Mesenchymal stem cell (in vitro differentiated cells and primary cell): ENCODE measurements at regions not wholly inside any gene's neighbourhood (a gene's known extent, or its start where the extent isn't known, plus 50 kb on each side); places are given as distances from the start of the nearest gene placed in this dataset.
"Not testable (repeated sequence)": the region's sequence is repeated elsewhere in the genome, so short reads cannot be mapped to it uniquely, and the experiment has no call there.

ENCODE experiments used
- DNase-seq: peaks from one replicate; pipeline ENCODE4 v3.0.0-alpha.2; 2013
- H2AFZ ChIP-seq: one replicate; pipeline ENCODE4 v1.6.1; 2013; ENCODE audit warnings: low read depth, mild to moderate bottlenecking, control low read depth, inconsistent platforms, low read length, moderate library complexity
- H2AK5ac ChIP-seq: 2 replicates; pipeline ENCODE4 v1.6.1; 2013; ENCODE audit warnings: low read length, moderate library complexity, mild to moderate bottlenecking, inconsistent platforms; ENCODE audit not compliant: severe bottlenecking
- H2BK120ac ChIP-seq: one replicate; pipeline ENCODE4 v1.6.1; 2013; ENCODE audit warnings: low read depth, mild to moderate bottlenecking, inconsistent platforms, low read length, moderate library complexity
- H2BK12ac ChIP-seq, 2 experiments: one replicate each; pipeline ENCODE4 v1.6.1; 2013; ENCODE audit warnings: inconsistent platforms in 2 of 2, low read length in 2 of 2, mild to moderate bottlenecking in 2 of 2, moderate library complexity in 2 of 2, control low read depth in 1 of 2
- H2BK15ac ChIP-seq: one replicate; pipeline ENCODE4 v1.6.1; 2013; ENCODE audit warnings: mild to moderate bottlenecking, low read depth, inconsistent platforms; ENCODE audit not compliant: poor library complexity, severe bottlenecking
- H2BK5ac ChIP-seq: 2 replicates; pipeline ENCODE4 v1.6.1; 2013; ENCODE audit warnings: low read depth, mild to moderate bottlenecking, low read length, control low read depth, inconsistent platforms; ENCODE audit not compliant: poor library complexity, severe bottlenecking
- H3K14ac ChIP-seq, 2 experiments: one replicate each; pipeline ENCODE4 v1.6.1; 2013; ENCODE audit warnings: inconsistent platforms in 2 of 2, low read length in 2 of 2, control low read depth in 1 of 2, mild to moderate bottlenecking in 1 of 2, moderate library complexity in 1 of 2
- H3K18ac ChIP-seq, 2 experiments: one replicate each; pipeline ENCODE4 v1.6.1; 2013; ENCODE audit warnings: inconsistent platforms in 2 of 2, low read length in 2 of 2, control low read depth in 1 of 2, low read depth in 1 of 2, mild to moderate bottlenecking in 1 of 2
- H3K23ac ChIP-seq, 2 experiments: one replicate each; pipeline ENCODE4 v1.6.1; 2013; ENCODE audit warnings: inconsistent platforms in 2 of 2, low read length in 2 of 2, mild to moderate bottlenecking in 2 of 2, moderate library complexity in 2 of 2, control low read depth in 1 of 2
- H3K27ac ChIP-seq: 2 replicates; pipeline ENCODE4 v1.5.1; 2013; ENCODE audit warnings: mild to moderate bottlenecking, moderate library complexity, low read length, control low read depth, inconsistent platforms; ENCODE audit not compliant: poor library complexity, severe bottlenecking
- H3K27me3 ChIP-seq, 2 experiments: 2 replicates each; pipeline versions ENCODE4 v1.6.1 to v1.7.0; 2013; ENCODE audit warnings: low read length in 2 of 2, mild to moderate bottlenecking in 2 of 2, moderate library complexity in 2 of 2, control low read depth in 1 of 2, inconsistent platforms in 1 of 2; ENCODE audit not compliant: control insufficient read depth in 1 of 2, insufficient read depth in 1 of 2
- H3K36me3 ChIP-seq, 2 experiments: 2 replicates each; pipeline versions ENCODE4 v1.6.1 to v1.7.0; 2013; ENCODE audit warnings: low read length in 2 of 2, control low read depth in 1 of 2, inconsistent platforms in 1 of 2, low read depth in 1 of 2, mild to moderate bottlenecking in 1 of 2; ENCODE audit not compliant: insufficient read depth in 2 of 2, control insufficient read depth in 1 of 2
- H3K4ac ChIP-seq, 2 experiments: one replicate each; pipeline ENCODE4 v1.6.1; 2013; ENCODE audit warnings: inconsistent platforms in 2 of 2, low read length in 2 of 2, mild to moderate bottlenecking in 2 of 2, moderate library complexity in 2 of 2, control low read depth in 1 of 2, low read depth in 1 of 2
- H3K4me1 ChIP-seq: 2 replicates; pipeline ENCODE4 v1.6.1; 2013; ENCODE audit warnings: low read depth, low read length, control low read depth; ENCODE audit not compliant: control insufficient read depth, insufficient read depth
- H3K4me2 ChIP-seq: 2 replicates; pipeline ENCODE4 v1.6.1; 2013; ENCODE audit warnings: low read length, mild to moderate bottlenecking, inconsistent platforms; ENCODE audit not compliant: poor library complexity, severe bottlenecking
- H3K4me3 ChIP-seq, 2 experiments: 2 replicates each; pipeline versions ENCODE4 v1.5.1 to v1.7.0; 2013; ENCODE audit warnings: low read length in 2 of 2, mild to moderate bottlenecking in 2 of 2, control low read depth in 1 of 2, low read depth in 1 of 2; ENCODE audit not compliant: insufficient read depth in 1 of 2
- H3K79me1 ChIP-seq: replicated peaks from 2 replicates; pipeline ENCODE4 v1.6.1; 2013; ENCODE audit warnings: mild to moderate bottlenecking, control low read depth, low read length, inconsistent platforms; ENCODE audit not compliant: poor library complexity, severe bottlenecking
- H3K9ac ChIP-seq: 2 replicates; pipeline ENCODE4 v1.7.0; 2013; ENCODE audit warnings: mild to moderate bottlenecking, low read length, moderate library complexity
- H3K9me3 ChIP-seq: 2 replicates; pipeline ENCODE4 v1.7.0; 2013; ENCODE audit warnings: mild to moderate bottlenecking, low read length; ENCODE audit not compliant: control insufficient read depth
- H4K8ac ChIP-seq: one replicate; pipeline ENCODE4 v1.6.1; 2013; ENCODE audit warnings: inconsistent platforms, mild to moderate bottlenecking, low read length, moderate library complexity
- H4K91ac ChIP-seq: one replicate; pipeline ENCODE4 v1.6.1; 2013; ENCODE audit warnings: mild to moderate bottlenecking, low read length, inconsistent platforms
- WGBS: methylation state at CpG from one replicate; pipeline ENCODE4 v1.1.7; 2013; ENCODE audit warnings: mixed read lengths; 5-methylcytosine and 5-hydroxymethylcytosine counted together

DNA sequence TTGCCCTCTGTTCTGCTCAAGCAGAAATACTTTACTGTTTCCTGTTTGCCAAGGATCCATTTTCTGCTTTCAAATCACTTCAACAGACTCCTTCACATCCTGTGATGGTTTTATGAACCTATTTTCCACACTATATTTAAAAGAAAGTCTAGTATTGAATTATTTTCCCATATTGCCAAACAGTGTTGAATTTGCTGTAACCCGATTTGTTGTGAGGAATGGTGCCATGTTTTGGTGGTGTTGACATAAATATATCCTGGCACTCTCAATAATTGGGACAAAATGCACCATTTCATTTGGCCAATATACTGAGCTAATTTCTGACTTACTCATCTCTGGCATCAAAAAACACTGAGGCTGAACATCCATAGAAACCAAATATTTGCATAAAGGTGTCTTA lies 615.4 kb upstream of the SEMA3D start:
- no peaks in the 10 kb centered on the region for H3K9me3 ChIP-seq
- no peaks in the 10 kb centered on the region for H3K36me3 ChIP-seq
- no peak overlapping the region for H2BK12ac ChIP-seq
- H3K9ac ChIP-seq = no peak overlapping the region
- H3K4me2 ChIP-seq = no peak overlapping the region
- H3K4ac ChIP-seq = no peak overlapping the region
- H2BK15ac ChIP-seq = no peak overlapping the region
- WGBS = no CpG with 5 or more reads among the region's 1 CpG
- no peak overlapping the region for H4K91ac ChIP-seq
- H3K4me1 ChIP-seq = no peaks in the 10 kb centered on the region
- no peak overlapping the region for H2BK5ac ChIP-seq
- H2AFZ ChIP-seq = no peak overlapping the region
- no peak overlapping the region for H2AK5ac ChIP-seq
- H3K14ac ChIP-seq = no peak overlapping the region
- H3K27me3 ChIP-seq = no peaks in the 10 kb centered on the region
- H3K4me3 ChIP-seq = no peak overlapping the region
- no peak for DNase-seq
- no peak overlapping the region for H3K18ac ChIP-seq
- no peak overlapping the region for H3K27ac ChIP-seq
- H2BK120ac ChIP-seq = no peak overlapping the region
- no peak overlapping the region for H4K8ac ChIP-seq
- no peaks in the 10 kb centered on the region for H3K79me1 ChIP-seq
- H3K23ac ChIP-seq = no peak overlapping the region

DNA sequence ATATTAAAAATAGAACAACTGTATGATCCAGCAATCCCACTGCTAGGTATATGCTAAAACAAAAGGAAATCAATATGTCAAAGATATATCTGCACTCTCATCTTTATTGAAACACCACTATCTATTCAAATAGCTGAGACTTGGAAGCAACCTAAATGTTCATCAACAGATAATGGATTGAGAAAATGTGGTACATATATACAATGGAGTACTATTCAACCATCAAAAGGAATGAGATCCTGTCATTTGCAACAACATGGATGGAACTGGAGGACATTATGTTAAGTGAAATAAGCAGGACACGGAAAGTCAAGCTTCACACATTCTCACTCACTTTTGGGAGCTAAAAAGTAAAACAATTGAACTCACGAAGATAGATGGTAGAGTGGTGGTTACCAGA lies 610.1 kb upstream of the SEMA3D start:
- H2BK15ac ChIP-seq = no peak overlapping the region
- no peak overlapping the region for H3K4ac ChIP-seq
- no peak overlapping the region for H2BK120ac ChIP-seq
- no peaks in the 10 kb centered on the region for H3K4me1 ChIP-seq
- no peak overlapping the region for H3K9ac ChIP-seq
- no peaks in the 10 kb centered on the region for H3K9me3 ChIP-seq
- WGBS = 93% methylated on average over 1 of the region's 2 CpGs
- H3K4me3 ChIP-seq = no peak overlapping the region
- no peak overlapping the region for H2AK5ac ChIP-seq
- H3K27me3 ChIP-seq = no peaks in the 10 kb centered on the region
- no peak overlapping the region for H4K91ac ChIP-seq
- no peak for DNase-seq
- H2BK12ac ChIP-seq = no peak overlapping the region
- H3K36me3 ChIP-seq = no peaks in the 10 kb centered on the region
- H3K23ac ChIP-seq = no peak overlapping the region
- no peak overlapping the region for H3K14ac ChIP-seq
- H2BK5ac ChIP-seq = no peak overlapping the region
- H3K27ac ChIP-seq = no peak overlapping the region
- no peak overlapping the region for H3K4me2 ChIP-seq
- no peak overlapping the region for H2AFZ ChIP-seq
- no peaks in the 10 kb centered on the region for H3K79me1 ChIP-seq
- H4K8ac ChIP-seq = no peak overlapping the region
- H3K18ac ChIP-seq = no peak overlapping the region

DNA sequence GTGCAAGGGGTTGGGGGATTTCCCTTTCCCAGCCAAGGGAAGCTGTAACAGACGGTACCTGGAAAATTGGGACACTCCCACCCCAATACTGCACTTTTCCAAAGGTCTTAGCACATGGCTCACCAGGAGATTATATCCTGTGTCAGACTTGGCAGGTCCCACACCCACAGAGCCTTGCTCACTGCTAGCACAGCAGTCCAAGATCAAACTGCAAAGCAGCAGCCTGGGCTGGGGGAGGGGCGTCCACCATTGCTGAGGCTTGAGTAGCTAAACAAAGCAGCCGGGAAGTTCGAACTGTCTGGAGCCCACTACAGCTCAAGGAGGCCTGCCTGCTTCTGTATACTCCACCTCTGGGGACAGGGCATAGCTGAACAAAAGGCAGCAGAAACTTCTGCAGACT lies 604.2 kb upstream of the SEMA3D start:
- WGBS = 77% methylated on average over 4 of the region's 4 CpGs
- not testable (repeated sequence) for H3K36me3 ChIP-seq

DNA sequence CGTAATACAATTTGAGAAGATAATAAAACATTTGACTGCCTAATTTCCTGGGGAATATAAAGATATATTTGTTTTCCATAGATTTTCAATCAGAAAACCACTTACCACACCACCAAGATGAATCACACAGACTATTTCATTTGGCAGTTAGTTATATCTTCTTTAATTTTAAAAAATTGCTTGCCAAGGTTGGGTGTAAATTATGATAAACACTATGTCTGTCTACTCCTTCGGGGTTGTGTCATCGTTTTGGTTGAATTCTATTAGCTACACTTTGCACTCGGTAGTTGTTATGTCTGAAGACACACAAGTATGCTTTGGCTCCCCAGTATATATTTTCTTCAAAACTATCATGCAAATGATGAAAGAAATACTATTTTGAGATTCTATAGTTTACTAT lies 594.8 kb upstream of the SEMA3D start:
- H3K27me3 ChIP-seq = no peaks in the 10 kb centered on the region
- H3K36me3 ChIP-seq = no peaks in the 10 kb centered on the region
- H3K27ac ChIP-seq = no peak overlapping the region
- H2AFZ ChIP-seq = no peak overlapping the region
- no peak overlapping the region for H3K23ac ChIP-seq
- no peak overlapping the region for H2BK12ac ChIP-seq
- H3K4me1 ChIP-seq = no peaks in the 10 kb centered on the region
- no peak overlapping the region for H3K4me2 ChIP-seq
- DNase-seq = no peak
- H2BK120ac ChIP-seq = no peak overlapping the region
- peaks cover 14% of the 10 kb centered on the region for H3K9me3 ChIP-seq
- no peak overlapping the region for H2AK5ac ChIP-seq
- no peak overlapping the region for H3K9ac ChIP-seq
- no peak overlapping the region for H4K91ac ChIP-seq
- no peaks in the 10 kb centered on the region for H3K79me1 ChIP-seq
- no peak overlapping the region for H3K4ac ChIP-seq
- H3K18ac ChIP-seq = no peak overlapping the region
- H4K8ac ChIP-seq = no peak overlapping the region
- H2BK15ac ChIP-seq = no peak overlapping the region
- no peak overlapping the region for H2BK5ac ChIP-seq
- WGBS = 100% methylated on average over 2 of the region's 4 CpGs
- H3K14ac ChIP-seq = no peak overlapping the region
- H3K4me3 ChIP-seq = no peak overlapping the region

More for the DNA sequence above, 604.2 kb upstream of the SEMA3D start:
- H3K79me1 ChIP-seq, H3K4me1 ChIP-seq, H3K4ac ChIP-seq, H2AK5ac ChIP-seq, H3K4me3 ChIP-seq, H3K27me3 ChIP-seq, H2AFZ ChIP-seq, H4K91ac ChIP-seq, H3K23ac ChIP-seq, H3K9me3 ChIP-seq, H2BK12ac ChIP-seq, H2BK15ac ChIP-seq, H2BK120ac ChIP-seq, H3K14ac ChIP-seq, H3K9ac ChIP-seq, H3K18ac ChIP-seq, DNase-seq, H3K4me2 ChIP-seq, H4K8ac ChIP-seq, H3K27ac ChIP-seq, H2BK5ac ChIP-seq: not testable (repeated sequence)
